ENCODE measurements at regions not wholly inside any gene's neighbourhood (a gene's known extent, or its start where the extent isn't known, plus 50 kb on each side); places are given as distances from the start of the nearest gene placed in this dataset.

DNA sequence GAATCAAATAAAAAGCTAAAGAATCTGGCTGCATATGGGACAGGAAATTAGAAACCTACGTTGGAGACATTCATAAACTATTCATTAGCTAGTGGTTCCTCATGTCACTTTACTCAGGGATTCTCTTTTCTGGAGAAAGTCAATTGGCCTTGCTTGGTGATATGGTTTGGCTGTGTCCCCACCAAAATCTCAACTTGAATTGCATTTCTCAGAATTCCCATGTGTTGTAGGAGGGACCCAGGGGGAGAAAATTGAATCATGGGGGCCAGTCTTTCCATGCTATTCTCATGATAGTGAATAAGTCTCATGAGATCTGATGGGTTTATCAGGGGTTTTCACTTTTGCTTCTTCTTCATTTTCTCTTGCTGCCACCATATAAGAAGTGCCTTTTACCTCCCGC lies 91.2 kb upstream of the CD44 start:
- no peak overlapping the region for H3K27ac ChIP-seq (ENCODE audit: low read depth)
- H3K27me3 ChIP-seq (ENCODE audit: insufficient read depth) = no peaks in the 10 kb centered on the region
- H3K79me2 ChIP-seq (replicated peaks; ENCODE audit: insufficient read depth) = no peaks in the 10 kb centered on the region
- DNase-seq (ENCODE audit: low spot score) = no peak
- ATAC-seq = no peak
- no peak overlapping the region for H3K4me2 ChIP-seq
- Mint-ChIP-seq H3K27me3 (ENCODE audit: insufficient read depth, low read depth, poor library complexity) (no peaks in the 10 kb centered on the region), H3K36me3 (ENCODE audit: low read depth) (no peaks in the 10 kb centered on the region), H3K4me1 (no peaks in the 10 kb centered on the region), H3K9me3 (peaks cover 7% of the 10 kb centered on the region; the same call in 1 of the 3 replicates), H3K27ac (no peak overlapping the region), H3K4me3 (no peak overlapping the region)
- no peak overlapping the region for H2AFZ ChIP-seq
- TF ChIP-seq EZH2 (IDR thresholded peaks at IDR 0.05; ENCODE audit: low read depth, unreplicated experiment) = no peak
- TF ChIP-seq NANOG (IDR thresholded peaks at IDR 0.05; ENCODE audit: borderline replicate concordance) = no peak
- TF ChIP-seq ZNF331 (CRISPR knock-in tag; IDR thresholded peaks at IDR 0.05; ENCODE audit: low read depth) = no peak
- TF ChIP-seq, protein P1, sequence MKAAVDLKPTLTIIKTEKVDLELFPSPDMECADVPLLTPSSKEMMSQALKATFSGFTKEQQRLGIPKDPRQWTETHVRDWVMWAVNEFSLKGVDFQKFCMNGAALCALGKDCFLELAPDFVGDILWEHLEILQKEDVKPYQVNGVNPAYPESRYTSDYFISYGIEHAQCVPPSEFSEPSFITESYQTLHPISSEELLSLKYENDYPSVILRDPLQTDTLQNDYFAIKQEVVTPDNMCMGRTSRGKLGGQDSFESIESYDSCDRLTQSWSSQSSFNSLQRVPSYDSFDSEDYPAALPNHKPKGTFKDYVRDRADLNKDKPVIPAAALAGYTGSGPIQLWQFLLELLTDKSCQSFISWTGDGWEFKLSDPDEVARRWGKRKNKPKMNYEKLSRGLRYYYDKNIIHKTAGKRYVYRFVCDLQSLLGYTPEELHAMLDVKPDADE (IDR thresholded peaks at IDR 0.05) = no peak
- TF ChIP-seq JUNB (IDR thresholded peaks at IDR 0.05; ENCODE audit: unreplicated experiment) = no peak
- TF ChIP-seq, protein P2, sequence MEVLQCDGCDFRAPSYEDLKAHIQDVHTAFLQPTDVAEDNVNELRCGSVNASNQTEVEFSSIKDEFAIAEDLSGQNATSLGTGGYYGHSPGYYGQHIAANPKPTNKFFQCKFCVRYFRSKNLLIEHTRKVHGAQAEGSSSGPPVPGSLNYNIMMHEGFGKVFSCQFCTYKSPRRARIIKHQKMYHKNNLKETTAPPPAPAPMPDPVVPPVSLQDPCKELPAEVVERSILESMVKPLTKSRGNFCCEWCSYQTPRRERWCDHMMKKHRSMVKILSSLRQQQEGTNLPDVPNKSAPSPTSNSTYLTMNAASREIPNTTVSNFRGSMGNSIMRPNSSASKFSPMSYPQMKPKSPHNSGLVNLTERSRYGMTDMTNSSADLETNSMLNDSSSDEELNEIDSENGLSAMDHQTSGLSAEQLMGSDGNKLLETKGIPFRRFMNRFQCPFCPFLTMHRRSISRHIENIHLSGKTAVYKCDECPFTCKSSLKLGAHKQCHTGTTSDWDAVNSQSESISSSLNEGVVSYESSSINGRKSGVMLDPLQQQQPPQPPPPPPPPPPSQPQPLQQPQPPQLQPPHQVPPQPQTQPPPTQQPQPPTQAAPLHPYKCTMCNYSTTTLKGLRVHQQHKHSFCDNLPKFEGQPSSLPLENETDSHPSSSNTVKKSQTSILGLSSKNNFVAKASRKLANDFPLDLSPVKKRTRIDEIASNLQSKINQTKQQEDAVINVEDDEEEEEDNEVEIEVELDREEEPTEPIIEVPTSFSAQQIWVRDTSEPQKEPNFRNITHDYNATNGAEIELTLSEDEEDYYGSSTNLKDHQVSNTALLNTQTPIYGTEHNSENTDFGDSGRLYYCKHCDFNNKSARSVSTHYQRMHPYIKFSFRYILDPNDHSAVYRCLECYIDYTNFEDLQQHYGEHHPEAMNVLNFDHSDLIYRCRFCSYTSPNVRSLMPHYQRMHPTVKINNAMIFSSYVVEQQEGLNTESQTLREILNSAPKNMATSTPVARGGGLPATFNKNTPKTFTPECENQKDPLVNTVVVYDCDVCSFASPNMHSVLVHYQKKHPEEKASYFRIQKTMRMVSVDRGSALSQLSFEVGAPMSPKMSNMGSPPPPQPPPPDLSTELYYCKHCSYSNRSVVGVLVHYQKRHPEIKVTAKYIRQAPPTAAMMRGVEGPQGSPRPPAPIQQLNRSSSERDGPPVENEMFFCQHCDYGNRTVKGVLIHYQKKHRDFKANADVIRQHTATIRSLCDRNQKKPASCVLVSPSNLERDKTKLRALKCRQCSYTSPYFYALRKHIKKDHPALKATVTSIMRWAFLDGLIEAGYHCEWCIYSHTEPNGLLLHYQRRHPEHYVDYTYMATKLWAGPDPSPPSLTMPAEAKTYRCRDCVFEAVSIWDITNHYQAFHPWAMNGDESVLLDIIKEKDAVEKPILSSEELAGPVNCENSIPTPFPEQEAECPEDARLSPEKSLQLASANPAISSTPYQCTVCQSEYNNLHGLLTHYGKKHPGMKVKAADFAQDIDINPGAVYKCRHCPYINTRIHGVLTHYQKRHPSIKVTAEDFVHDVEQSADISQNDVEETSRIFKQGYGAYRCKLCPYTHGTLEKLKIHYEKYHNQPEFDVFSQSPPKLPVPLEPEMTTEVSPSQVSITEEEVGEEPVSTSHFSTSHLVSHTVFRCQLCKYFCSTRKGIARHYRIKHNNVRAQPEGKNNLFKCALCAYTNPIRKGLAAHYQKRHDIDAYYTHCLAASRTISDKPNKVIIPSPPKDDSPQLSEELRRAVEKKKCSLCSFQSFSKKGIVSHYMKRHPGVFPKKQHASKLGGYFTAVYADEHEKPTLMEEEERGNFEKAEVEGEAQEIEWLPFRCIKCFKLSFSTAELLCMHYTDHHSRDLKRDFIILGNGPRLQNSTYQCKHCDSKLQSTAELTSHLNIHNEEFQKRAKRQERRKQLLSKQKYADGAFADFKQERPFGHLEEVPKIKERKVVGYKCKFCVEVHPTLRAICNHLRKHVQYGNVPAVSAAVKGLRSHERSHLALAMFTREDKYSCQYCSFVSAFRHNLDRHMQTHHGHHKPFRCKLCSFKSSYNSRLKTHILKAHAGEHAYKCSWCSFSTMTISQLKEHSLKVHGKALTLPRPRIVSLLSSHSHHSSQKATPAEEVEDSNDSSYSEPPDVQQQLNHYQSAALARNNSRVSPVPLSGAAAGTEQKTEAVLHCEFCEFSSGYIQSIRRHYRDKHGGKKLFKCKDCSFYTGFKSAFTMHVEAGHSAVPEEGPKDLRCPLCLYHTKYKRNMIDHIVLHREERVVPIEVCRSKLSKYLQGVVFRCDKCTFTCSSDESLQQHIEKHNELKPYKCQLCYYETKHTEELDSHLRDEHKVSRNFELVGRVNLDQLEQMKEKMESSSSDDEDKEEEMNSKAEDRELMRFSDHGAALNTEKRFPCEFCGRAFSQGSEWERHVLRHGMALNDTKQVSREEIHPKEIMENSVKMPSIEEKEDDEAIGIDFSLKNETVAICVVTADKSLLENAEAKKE (CRISPR knock-in tag; IDR thresholded peaks at IDR 0.05) = no peak
- no peak for TF ChIP-seq EZH2phosphoT487 (IDR thresholded peaks at IDR 0.05; ENCODE audit: unreplicated experiment)
- TF ChIP-seq, protein P3, sequence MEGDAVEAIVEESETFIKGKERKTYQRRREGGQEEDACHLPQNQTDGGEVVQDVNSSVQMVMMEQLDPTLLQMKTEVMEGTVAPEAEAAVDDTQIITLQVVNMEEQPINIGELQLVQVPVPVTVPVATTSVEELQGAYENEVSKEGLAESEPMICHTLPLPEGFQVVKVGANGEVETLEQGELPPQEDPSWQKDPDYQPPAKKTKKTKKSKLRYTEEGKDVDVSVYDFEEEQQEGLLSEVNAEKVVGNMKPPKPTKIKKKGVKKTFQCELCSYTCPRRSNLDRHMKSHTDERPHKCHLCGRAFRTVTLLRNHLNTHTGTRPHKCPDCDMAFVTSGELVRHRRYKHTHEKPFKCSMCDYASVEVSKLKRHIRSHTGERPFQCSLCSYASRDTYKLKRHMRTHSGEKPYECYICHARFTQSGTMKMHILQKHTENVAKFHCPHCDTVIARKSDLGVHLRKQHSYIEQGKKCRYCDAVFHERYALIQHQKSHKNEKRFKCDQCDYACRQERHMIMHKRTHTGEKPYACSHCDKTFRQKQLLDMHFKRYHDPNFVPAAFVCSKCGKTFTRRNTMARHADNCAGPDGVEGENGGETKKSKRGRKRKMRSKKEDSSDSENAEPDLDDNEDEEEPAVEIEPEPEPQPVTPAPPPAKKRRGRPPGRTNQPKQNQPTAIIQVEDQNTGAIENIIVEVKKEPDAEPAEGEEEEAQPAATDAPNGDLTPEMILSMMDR (conservative IDR thresholded peaks at IDR 0.05; ENCODE audit: low read depth in 2 of 2) = no peak
- no peak for TF ChIP-seq ZNF114 (CRISPR knock-in tag; IDR thresholded peaks at IDR 0.05)
- no peak for TF ChIP-seq STAT1 (IDR thresholded peaks at IDR 0.05; ENCODE audit: unreplicated experiment)
- TF ChIP-seq, protein P4, sequence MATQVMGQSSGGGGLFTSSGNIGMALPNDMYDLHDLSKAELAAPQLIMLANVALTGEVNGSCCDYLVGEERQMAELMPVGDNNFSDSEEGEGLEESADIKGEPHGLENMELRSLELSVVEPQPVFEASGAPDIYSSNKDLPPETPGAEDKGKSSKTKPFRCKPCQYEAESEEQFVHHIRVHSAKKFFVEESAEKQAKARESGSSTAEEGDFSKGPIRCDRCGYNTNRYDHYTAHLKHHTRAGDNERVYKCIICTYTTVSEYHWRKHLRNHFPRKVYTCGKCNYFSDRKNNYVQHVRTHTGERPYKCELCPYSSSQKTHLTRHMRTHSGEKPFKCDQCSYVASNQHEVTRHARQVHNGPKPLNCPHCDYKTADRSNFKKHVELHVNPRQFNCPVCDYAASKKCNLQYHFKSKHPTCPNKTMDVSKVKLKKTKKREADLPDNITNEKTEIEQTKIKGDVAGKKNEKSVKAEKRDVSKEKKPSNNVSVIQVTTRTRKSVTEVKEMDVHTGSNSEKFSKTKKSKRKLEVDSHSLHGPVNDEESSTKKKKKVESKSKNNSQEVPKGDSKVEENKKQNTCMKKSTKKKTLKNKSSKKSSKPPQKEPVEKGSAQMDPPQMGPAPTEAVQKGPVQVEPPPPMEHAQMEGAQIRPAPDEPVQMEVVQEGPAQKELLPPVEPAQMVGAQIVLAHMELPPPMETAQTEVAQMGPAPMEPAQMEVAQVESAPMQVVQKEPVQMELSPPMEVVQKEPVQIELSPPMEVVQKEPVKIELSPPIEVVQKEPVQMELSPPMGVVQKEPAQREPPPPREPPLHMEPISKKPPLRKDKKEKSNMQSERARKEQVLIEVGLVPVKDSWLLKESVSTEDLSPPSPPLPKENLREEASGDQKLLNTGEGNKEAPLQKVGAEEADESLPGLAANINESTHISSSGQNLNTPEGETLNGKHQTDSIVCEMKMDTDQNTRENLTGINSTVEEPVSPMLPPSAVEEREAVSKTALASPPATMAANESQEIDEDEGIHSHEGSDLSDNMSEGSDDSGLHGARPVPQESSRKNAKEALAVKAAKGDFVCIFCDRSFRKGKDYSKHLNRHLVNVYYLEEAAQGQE (IDR thresholded peaks at IDR 0.05; ENCODE audit: unreplicated experiment) = no peak
- no peak for TF ChIP-seq CREB1 (CRISPR knock-in tag; IDR thresholded peaks at IDR 0.05; ENCODE audit: low read depth)
- TF ChIP-seq POLR2AphosphoS5 (IDR thresholded peaks at IDR 0.05; ENCODE audit: low read depth) = no peak
- H4K20me1 ChIP-seq (replicated peaks; ENCODE audit: insufficient read depth) = no peaks in the 10 kb centered on the region
- H3F3A ChIP-seq (replicated peaks; ENCODE audit: low read depth) = no peaks in the 10 kb centered on the region
- no peaks in the 10 kb centered on the region for H3K36me3 ChIP-seq (ENCODE audit: insufficient read depth)
- H3K4me1 ChIP-seq (ENCODE audit: insufficient read depth) = no peaks in the 10 kb centered on the region
- peaks cover 6% of the 10 kb centered on the region; the same call in 1 of the 2 replicates for H3K9me2 ChIP-seq (ENCODE audit: insufficient read depth)
- no peak overlapping the region for H3K4me3 ChIP-seq

Data from GM23338 (cell line).